ENCODE measurements at regions not wholly inside any gene's neighbourhood (a gene's known extent, or its start where the extent isn't known, plus 50 kb on each side); places are given as distances from the start of the nearest gene placed in this dataset.
A peak's percentile ranks its signal among the peaks of the same experiment; 100 is the strongest.

DNA sequence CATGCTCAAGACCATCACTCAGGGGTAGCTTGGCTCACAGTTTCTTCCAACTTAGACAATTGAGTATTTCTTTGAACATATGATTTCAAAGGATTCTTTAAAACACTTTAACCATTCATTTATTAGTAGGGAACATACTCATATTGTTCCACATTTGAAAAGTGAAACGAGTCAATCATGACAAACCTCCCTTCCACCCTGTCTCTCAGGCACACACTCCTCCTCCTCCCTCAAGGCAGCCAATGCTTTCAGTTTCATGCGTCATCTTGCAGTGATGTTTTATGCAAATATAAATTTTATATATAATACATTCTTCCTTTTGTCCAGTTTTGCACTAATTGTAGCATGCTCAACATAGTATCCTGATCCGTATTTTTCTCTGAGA, 126.0 kb upstream of the BOD1 start (continued):
- TF ChIP-seq RAD21 (IDR thresholded peaks at IDR 0.05) (no peak), ZBTB33 (IDR thresholded peaks at IDR 0.05) (no peak), JUND (IDR thresholded peaks at IDR 0.05) (no peak)

- no peaks in the 10 kb centered on the region for H3K36me3 ChIP-seq (ENCODE audit: control insufficient read depth in 4 of 4, insufficient read depth in 3 of 4, low read depth in 1 of 4, low read length in 3 of 4)
- no peaks in the 10 kb centered on the region for H3K9me3 ChIP-seq (ENCODE audit: control insufficient read depth in 4 of 4, low read length in 3 of 4)
- no peaks in the 10 kb centered on the region for H3K27me3 ChIP-seq (ENCODE audit: control insufficient read depth in 4 of 4, insufficient read depth in 4 of 4, low read length in 3 of 4)
- TF ChIP-seq HNF4A (conservative IDR thresholded peaks at IDR 0.05) (peak in 1 of 2 donors; percentile 40), ZBTB33 (IDR thresholded peaks at IDR 0.05) (no peak)
- no peak overlapping the region for H3K4me3 ChIP-seq (ENCODE audit: low read depth in 1 of 3, low read length in 3 of 3)
- H3K27ac ChIP-seq (ENCODE audit: low read depth in 1 of 2, low read length in 2 of 2): no peak overlapping the region
- 90% methylated on average over 9 of the region's 9 CpGs for WGBS
- peaks cover 0 to 9% (median under 1%) of the 10 kb centered on the region in 4 donors for H3K4me1 ChIP-seq (ENCODE audit: control insufficient read depth in 4 of 4, insufficient read depth in 4 of 4, low read length in 3 of 4)
- H3K9ac ChIP-seq (ENCODE audit: low read depth in 1 of 2, low read length in 2 of 2): no peak overlapping the region
- no peak for DNase-seq (ENCODE audit: low spot score)
Measured at GRCh38 chr5:173743641-173744343, 127.3 kb upstream of the BOD1 start.

DNA sequence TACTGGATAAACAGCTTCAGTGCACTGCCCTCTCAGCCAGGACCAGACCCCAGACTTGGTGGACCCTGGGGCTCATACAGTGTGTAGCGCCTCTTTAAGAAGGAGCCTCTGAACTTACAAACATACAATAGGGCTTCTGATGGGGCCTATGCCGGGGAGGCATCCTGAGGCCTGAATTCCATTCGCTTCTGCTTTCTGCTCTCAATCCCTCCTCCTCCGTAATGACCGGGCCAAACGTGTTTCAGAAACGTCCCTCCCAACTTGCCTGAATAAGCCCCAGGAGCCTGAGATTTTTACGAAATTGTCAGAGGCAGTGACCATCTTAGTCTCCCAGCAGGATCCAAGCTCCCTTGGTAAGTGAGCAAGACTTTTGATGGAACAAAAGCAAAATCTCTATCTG, 128.1 kb upstream of the BOD1 start:
- Histone ChIP-seq H3K9me3 (ENCODE audit: control insufficient read depth in 4 of 4, low read length in 3 of 4) (no peaks in the 10 kb centered on the region), H3K4me3 (ENCODE audit: low read depth in 1 of 3, low read length in 3 of 3) (no peak overlapping the region), H3K27ac (ENCODE audit: low read depth in 1 of 2, low read length in 2 of 2) (no peak overlapping the region), H3K4me1 (ENCODE audit: control insufficient read depth in 4 of 4, insufficient read depth in 4 of 4, low read length in 3 of 4) (peaks cover 0 to 9% (median under 1%) of the 10 kb centered on the region in 4 donors), H3K9ac (ENCODE audit: low read depth in 1 of 2, low read length in 2 of 2) (no peak overlapping the region), H3K27me3 (ENCODE audit: control insufficient read depth in 4 of 4, insufficient read depth in 4 of 4, low read length in 3 of 4) (no peaks in the 10 kb centered on the region), H3K36me3 (ENCODE audit: control insufficient read depth in 4 of 4, insufficient read depth in 3 of 4, low read depth in 1 of 4, low read length in 3 of 4) (no peaks in the 10 kb centered on the region)
- DNase-seq (ENCODE audit: low spot score): no peak
- 89% methylated on average over 8 of the region's 8 CpGs for WGBS
- no peak for TF ChIP-seq EGR1 (IDR thresholded peaks at IDR 0.05; ENCODE audit: low read depth in 2 of 2)
- TF ChIP-seq FOXA2 (IDR thresholded peaks at IDR 0.05): no peak
- TF ChIP-seq TAF1 (conservative IDR thresholded peaks at IDR 0.05): no peak
- no peak for TF ChIP-seq CTCF (IDR thresholded peaks at IDR 0.05; ENCODE audit: low read depth, low read length, missing input control)
- no peak for TF ChIP-seq RAD21 (IDR thresholded peaks at IDR 0.05)
- no peak for TF ChIP-seq YY1 (IDR thresholded peaks at IDR 0.05)

DNA sequence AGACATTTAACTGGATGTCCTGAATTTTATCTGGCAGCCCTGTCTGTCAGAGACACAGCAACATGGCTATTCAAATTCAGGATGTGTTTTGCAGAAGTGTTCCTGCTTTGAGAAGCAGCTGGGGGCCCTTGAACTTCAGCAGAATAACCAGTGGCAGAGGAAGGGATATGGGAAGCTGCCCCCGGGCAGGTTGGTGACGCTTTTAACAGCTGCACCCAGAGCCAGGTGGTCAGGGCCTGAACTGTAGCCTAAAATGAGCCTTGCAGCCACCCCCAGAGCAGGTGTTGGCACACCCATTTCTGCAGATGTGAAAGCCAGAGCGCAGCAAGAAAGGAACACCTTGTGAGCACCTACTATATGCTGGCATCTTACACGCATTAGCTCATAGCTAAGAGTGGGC, 128.7 kb upstream of the BOD1 start:
- 81% methylated on average over 4 of the region's 4 CpGs for WGBS
- DNase-seq (ENCODE audit: low spot score): no peak
- peaks cover 0 to 9% (median under 1%) of the 10 kb centered on the region in 4 donors for H3K4me1 ChIP-seq (ENCODE audit: control insufficient read depth in 4 of 4, insufficient read depth in 4 of 4, low read length in 3 of 4)
- H3K36me3 ChIP-seq (ENCODE audit: control insufficient read depth in 4 of 4, insufficient read depth in 3 of 4, low read depth in 1 of 4, low read length in 3 of 4): no peaks in the 10 kb centered on the region
- H3K9ac ChIP-seq (ENCODE audit: low read depth in 1 of 2, low read length in 2 of 2): no peak overlapping the region
- no peak overlapping the region for H3K27ac ChIP-seq (ENCODE audit: low read depth in 1 of 2, low read length in 2 of 2)
- H3K4me3 ChIP-seq (ENCODE audit: low read depth in 1 of 3, low read length in 3 of 3): no peak overlapping the region
- no peaks in the 10 kb centered on the region for H3K27me3 ChIP-seq (ENCODE audit: control insufficient read depth in 4 of 4, insufficient read depth in 4 of 4, low read length in 3 of 4)
- no peaks in the 10 kb centered on the region for H3K9me3 ChIP-seq (ENCODE audit: control insufficient read depth in 4 of 4, low read length in 3 of 4)
- TF ChIP-seq YY1 (IDR thresholded peaks at IDR 0.05): no peak
- TF ChIP-seq HNF4A (conservative IDR thresholded peaks at IDR 0.05): no peak
- TF ChIP-seq TAF1 (conservative IDR thresholded peaks at IDR 0.05): no peak
- TF ChIP-seq ZBTB33 (IDR thresholded peaks at IDR 0.05): no peak
- no peak for TF ChIP-seq EGR1 (IDR thresholded peaks at IDR 0.05; ENCODE audit: low read depth in 2 of 2)
- TF ChIP-seq, protein P1, sequence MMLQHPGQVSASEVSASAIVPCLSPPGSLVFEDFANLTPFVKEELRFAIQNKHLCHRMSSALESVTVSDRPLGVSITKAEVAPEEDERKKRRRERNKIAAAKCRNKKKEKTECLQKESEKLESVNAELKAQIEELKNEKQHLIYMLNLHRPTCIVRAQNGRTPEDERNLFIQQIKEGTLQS (IDR thresholded peaks at IDR 0.05): no peak
- no peak for TF ChIP-seq FOXA1 (IDR thresholded peaks at IDR 0.05)
- no peak for TF ChIP-seq NR2F2 (IDR thresholded peaks at IDR 0.05)
- no peak for TF ChIP-seq SP1 (IDR thresholded peaks at IDR 0.05)
- TF ChIP-seq RAD21 (IDR thresholded peaks at IDR 0.05): no peak
- no peak for TF ChIP-seq HNF4G (IDR thresholded peaks at IDR 0.05)
- TF ChIP-seq RXRA (IDR thresholded peaks at IDR 0.05): no peak
- TF ChIP-seq JUND (IDR thresholded peaks at IDR 0.05): no peak
- no peak for TF ChIP-seq GABPA (IDR thresholded peaks at IDR 0.05 in 1 of 2, conservative IDR thresholded peaks at IDR 0.05 in 1 of 2)
- TF ChIP-seq, protein P2, sequence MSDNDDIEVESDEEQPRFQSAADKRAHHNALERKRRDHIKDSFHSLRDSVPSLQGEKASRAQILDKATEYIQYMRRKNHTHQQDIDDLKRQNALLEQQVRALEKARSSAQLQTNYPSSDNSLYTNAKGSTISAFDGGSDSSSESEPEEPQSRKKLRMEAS (IDR thresholded peaks at IDR 0.05): no peak
- TF ChIP-seq FOXA2 (IDR thresholded peaks at IDR 0.05): no peak

All from liver (tissue), 8 donors.